Fibroblast of peridontal ligament (primary cell): ENCODE measurements at regions not wholly inside any gene's neighbourhood (a gene's known extent, or its start where the extent isn't known, plus 50 kb on each side); places are given as distances from the start of the nearest gene placed in this dataset.
A peak's percentile ranks its signal among the peaks of the same experiment; 100 is the strongest.
"Not testable (repeated sequence)": the region's sequence is repeated elsewhere in the genome, so short reads cannot be mapped to it uniquely, and the experiment has no call there.

Experiments used
- DNase-seq: peaks from one replicate; pipeline ENCODE4 v3.0.0-alpha.2; 2010; ENCODE audit errors: extremely low read depth

DNA sequence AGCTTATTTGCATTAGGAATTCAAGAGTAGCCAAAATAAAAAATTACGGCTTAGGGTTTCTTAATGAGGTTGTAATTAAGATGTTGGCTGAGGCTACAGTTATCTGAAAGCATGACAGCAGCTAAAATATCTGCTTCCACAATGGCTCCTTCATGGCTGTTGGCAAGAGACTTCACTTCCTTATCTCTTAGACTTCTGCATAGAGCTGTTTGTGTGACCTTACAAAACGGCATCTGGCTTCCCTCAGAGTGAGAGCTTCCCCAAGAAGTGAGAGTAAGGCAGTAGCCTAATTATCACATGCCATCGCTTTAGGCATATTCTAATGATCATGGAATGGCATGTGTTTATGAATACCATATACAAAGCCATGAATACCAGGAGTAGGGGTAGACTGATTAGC, 57.6 kb downstream of the CCDC59 start:
- DNase-seq = no peak

DNA sequence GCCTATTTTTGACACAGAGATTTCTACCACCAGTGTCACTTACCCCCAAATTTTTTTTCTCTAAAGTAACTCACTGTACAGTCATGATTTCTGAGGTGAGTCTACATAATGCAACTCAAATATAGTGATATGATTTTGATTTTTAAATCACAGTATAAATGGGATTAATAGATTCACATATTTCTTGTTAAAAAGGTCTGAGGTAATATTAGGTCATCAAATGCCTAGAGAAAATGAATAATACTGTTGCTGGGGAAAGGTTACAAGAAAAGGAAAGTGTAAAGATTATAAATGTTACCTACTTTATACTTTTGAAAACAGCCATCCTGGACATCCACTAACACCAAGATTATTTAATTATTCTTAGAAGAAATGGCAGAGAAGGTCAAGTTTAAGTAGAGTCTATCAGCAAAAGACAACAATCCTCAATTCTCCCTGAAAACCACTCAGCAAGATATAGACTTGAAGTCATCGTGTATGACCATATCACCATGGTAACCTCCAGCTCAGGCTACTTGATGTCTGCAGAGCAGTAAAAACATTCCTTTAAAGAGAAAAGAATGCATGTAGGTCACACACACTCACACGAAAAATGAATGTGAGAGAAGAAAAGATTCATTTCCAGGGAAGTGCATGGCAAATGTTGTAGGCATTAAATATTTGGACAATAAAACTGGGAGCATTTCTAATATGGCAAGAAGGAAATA, 58.7 kb downstream of the CCDC59 start:
- DNase-seq = peak; percentile 18

- no peak for DNase-seq
Observed at GRCh38 chr12:82290415-82290814, 67.8 kb downstream of the CCDC59 start.

- DNase-seq = not testable (repeated sequence)
Observed at GRCh38 chr12:82281335-82281734, 76.9 kb downstream of the CCDC59 start.

- DNase-seq = no peak
Observed at GRCh38 chr12:82279536-82280058, 78.6 kb downstream of the CCDC59 start.

GRCh38 chr12:82277582-82277981, 80.6 kb downstream of the CCDC59 start:
- no peak for DNase-seq

DNA sequence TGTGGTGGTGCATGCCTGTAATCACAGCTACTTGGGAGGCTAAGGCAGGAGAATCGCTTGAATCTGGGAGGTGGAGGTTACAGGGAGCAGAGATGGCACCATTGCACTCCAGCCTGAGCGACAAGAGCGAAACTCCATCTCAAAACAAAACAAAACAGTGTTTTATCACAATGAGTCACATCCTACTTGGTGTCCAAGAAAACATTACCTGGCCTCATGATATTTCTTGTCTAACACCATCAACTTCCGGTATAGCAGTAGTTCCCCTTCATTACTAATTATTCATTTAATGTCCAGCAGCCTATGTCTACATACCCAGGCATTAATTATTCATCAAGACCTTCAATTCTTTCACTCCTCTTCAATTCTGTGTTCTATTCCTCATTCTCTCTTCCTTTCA, 115.5 kb downstream of the CCDC59 start:
- no peak for DNase-seq

GRCh38 chr12:82225871-82226270, 132.3 kb downstream of the CCDC59 start:
- DNase-seq = no peak

- no peak for DNase-seq
Observed at GRCh38 chr12:82223426-82223825, 134.8 kb downstream of the CCDC59 start.

DNA sequence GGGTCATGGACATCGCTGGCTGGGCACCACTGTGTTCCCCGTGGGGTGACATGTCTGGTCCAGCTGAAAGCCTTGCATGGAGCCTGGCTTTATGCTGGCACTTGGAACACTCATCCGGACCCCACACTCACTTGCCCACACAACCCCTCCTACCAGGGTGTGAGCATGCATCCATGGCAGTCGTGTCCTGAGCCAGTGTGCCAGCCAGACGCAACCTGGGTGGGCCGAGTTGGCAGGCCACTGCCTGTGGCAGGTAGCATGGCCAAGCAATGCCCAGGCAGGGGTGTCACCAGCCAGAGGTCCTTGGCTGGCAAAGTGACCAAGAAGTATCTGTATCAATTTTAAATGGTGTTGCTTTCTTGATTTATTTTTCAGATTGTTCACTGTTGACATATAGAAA, 141.7 kb downstream of the CCDC59 start:
- DNase-seq = no peak

- no peak for DNase-seq
Observed at GRCh38 chr12:82213761-82214160, 144.4 kb downstream of the CCDC59 start.

DNA sequence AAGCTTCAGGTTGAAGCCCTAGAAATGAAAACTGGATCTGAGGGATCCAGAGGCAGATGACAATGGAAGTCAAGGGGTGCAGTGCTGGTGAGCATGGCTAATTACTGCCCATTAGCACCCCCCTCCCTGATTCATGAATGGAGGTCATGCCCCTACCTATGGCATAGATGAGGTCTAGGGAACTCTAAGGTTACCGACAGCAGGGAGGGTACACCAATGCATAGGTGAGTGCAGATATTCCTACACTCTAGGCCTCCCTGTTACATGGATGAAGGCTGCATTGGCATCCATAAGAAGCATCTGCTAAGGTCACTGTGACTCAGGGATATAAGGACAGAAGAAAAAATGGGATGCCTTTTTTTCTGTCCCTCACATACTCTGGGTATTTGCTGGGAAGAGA, 147.3 kb downstream of the CCDC59 start:
- DNase-seq = no peak

- no peak for DNase-seq
Observed at GRCh38 chr12:82209533-82209932, 148.7 kb downstream of the CCDC59 start.

DNA sequence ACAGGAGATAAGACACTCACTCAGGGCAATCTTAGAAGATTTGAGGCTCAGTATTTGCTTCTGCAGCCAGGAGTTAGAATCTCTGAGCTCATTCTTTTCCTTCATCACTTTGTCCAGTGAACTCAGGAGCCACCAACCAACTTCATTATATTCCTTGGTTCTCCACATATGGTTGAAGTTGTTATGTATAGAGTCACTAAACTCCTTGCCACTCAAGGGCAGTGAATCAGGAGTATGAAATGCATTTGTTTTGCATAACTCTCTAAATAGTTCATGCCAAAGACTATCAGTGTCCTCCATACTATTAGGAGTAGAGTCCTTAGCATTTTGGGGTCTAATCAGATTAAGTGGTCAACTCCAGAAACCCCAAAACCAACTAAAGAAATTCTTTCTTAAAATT, 150.6 kb downstream of the CCDC59 start:
- DNase-seq = no peak

DNA sequence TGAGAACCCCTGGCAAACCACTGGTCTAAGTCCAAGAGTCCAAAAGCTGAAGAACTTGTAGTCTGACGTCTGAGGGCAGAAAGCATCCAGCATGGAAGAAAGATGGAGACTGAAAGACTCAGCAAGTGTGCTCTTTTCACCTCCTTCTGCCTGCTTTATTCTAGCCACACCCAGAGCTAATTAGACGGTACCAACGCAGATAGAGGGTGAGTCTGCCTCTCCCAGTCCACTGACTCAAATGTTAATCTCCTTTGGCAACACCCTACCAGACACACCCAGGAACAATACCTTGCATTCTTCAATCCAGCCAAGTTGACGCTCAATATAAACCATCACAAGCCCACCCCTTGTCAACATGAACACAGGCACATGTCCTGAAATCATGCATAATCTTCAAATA, 155.1 kb downstream of the CCDC59 start:
- DNase-seq = no peak

GRCh38 chr12:82187595-82187994, 170.6 kb downstream of the CCDC59 start:
- no peak for DNase-seq

DNA sequence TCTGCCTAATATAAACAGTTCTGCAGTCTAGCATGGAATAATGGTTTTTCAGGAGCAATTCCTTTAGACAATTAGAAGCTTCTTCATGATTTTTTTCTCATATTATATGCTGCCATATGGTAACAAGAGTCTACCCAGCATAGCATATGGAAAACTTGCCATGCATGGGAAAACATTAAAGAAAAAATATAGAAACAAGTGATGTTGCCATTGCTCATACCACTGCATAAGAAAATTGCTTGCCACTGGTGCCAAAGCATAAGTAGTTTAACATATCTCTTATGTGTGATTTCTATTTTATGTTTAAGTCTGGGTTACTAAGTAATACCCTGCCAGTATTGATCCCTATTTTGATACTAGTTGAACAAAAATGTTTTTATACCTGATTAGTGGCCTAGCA, 171.2 kb downstream of the CCDC59 start:
- no peak for DNase-seq

DNA sequence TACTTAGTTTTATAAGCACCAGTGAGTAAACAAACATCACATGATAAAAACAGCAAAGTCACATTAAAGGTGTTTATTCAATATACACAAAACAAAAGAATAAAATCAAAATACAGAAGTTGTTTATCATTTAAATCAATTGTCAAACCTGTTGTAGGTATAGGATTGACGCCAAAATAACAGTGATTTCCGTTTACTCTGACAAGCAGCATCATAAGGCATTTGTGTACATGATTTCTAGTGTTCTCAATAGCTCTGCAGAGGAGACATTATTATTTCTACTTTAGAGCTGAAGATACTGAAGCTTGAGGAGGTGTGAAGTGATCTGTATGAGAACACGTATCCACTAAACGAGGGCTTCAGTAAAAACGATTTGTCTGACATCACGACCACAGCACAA, 171.9 kb downstream of the CCDC59 start:
- DNase-seq = no peak

DNA sequence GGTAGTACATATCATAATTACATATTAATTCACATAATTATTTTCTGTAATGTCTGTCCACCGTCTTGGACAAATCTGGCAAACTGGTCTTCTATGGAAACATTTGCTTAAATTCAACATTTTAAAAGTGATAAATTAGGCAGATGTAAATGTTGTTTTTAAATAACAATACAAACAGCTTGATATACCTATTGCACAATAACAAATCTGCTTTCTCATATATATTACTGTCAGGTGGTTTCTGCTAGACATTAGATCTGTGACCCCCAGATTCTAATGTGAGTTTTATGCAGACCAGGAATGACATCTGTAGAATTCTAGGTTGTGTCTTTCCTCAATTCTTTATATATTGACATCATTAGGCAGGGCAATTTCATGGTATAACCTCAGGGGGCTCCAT, 173.3 kb downstream of the CCDC59 start:
- DNase-seq = no peak

- DNase-seq = peak; percentile 32
Observed at GRCh38 chr12:82182601-82183190, 175.5 kb downstream of the CCDC59 start.

DNA sequence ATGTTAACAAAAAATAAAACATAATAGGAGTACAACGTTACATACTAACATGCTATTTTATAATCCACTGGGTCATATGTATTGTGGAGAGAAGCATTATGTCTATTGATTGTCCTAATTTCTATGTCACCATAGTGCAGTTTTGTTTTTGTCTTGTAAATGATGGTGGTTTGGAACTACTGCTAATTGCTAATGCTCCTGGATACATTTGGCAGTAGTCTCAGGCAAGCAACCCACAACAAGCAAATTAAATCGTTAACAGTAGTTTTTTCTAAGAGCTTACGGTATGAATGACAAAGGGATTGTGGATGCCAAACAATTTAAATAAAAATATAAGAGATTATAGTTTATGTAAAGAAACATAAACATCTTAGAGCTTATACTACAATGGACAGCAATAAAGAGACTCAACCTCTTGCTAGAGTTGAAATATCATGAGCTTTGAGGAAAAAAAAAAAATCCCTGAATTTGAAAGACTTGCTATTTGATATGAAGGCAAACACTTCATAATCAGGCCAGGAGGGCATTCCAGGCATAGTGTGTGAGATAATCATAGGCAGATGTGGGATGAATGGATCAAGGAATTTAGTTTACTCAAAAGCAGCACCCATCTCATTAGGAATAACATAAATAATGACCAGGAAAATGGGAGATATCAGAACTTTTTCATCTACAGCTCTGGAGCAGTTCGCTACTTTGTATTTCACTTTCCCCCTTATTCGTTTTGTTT, 181.3 kb downstream of the CCDC59 start:
- peak; percentile 53 for DNase-seq

- peak; percentile 33 for DNase-seq
Observed at GRCh38 chr12:82176026-82176425, 182.2 kb downstream of the CCDC59 start.

GRCh38 chr12:82174936-82175335, 183.3 kb downstream of the CCDC59 start:
- no peak for DNase-seq
